ENCODE measurements at regions not wholly inside any gene's neighbourhood (a gene's known extent, or its start where the extent isn't known, plus 50 kb on each side); places are given as distances from the start of the nearest gene placed in this dataset.
"Not testable (repeated sequence)": the region's sequence is repeated elsewhere in the genome, so short reads cannot be mapped to it uniquely, and the experiment has no call there.

GRCh38 chr10:65065278-65065677, 1544.1 kb downstream of the REEP3 start:
- no peak for TF ChIP-seq CTCF (IDR thresholded peaks at IDR 0.05)
- no peak overlapping the region for H3K27ac ChIP-seq
- no peak for DNase-seq (ENCODE audit: low spot score)

GRCh38 chr10:65083222-65083621, 1562.0 kb downstream of the REEP3 start:
- no peak for TF ChIP-seq CTCF (IDR thresholded peaks at IDR 0.05)
- DNase-seq (ENCODE audit: low spot score) = no peak
- H3K27ac ChIP-seq = no peak overlapping the region
- H3K4me3 ChIP-seq = no peak overlapping the region

More at GRCh38 chr10:65065278-65065677, 1544.1 kb downstream of the REEP3 start:
- no peak overlapping the region for H3K4me3 ChIP-seq

- no peak for TF ChIP-seq CTCF (IDR thresholded peaks at IDR 0.05)
- H3K27ac ChIP-seq = no peak overlapping the region
- DNase-seq (ENCODE audit: low spot score) = no peak
- no peak overlapping the region for H3K4me3 ChIP-seq
Observed at GRCh38 chr10:65090991-65091390, 1569.8 kb downstream of the REEP3 start.

GRCh38 chr10:65100146-65100545, 1578.9 kb downstream of the REEP3 start:
- Histone ChIP-seq H3K4me3 (no peak overlapping the region), H3K27ac (no peak overlapping the region)
- no peak for TF ChIP-seq CTCF (IDR thresholded peaks at IDR 0.05)
- DNase-seq (ENCODE audit: low spot score) = no peak

- not testable (repeated sequence) for H3K27ac ChIP-seq; H3K4me3 ChIP-seq; DNase-seq (ENCODE audit: low spot score)
Observed at GRCh38 chr10:65100881-65101280, 1579.7 kb downstream of the REEP3 start.

GRCh38 chr10:65110009-65110408, 1588.8 kb downstream of the REEP3 start:
- no peak overlapping the region for H3K27ac ChIP-seq
- DNase-seq (ENCODE audit: low spot score) = no peak
- H3K4me3 ChIP-seq = no peak overlapping the region
- TF ChIP-seq CTCF (IDR thresholded peaks at IDR 0.05) = no peak

- DNase-seq (ENCODE audit: low spot score); H3K27ac ChIP-seq; H3K4me3 ChIP-seq: not testable (repeated sequence)
Observed at GRCh38 chr10:65111059-65111458, 1589.9 kb downstream of the REEP3 start.

GRCh38 chr10:65112573-65112972, 1591.4 kb downstream of the REEP3 start:
- no peak for DNase-seq (ENCODE audit: low spot score)
- Histone ChIP-seq H3K27ac (no peak overlapping the region), H3K4me3 (no peak overlapping the region)
- no peak for TF ChIP-seq CTCF (IDR thresholded peaks at IDR 0.05)

Data from coronary artery (tissue), 2 donors.